Activated naive CD4-positive, alpha-beta T cell treated with anti-CD3 and anti-CD28 coated beads, Interleukin-2, amount 10 ng/mL, durations not matched to agents 7 days and 5 days (primary cell): ENCODE measurements at regions not wholly inside any gene's neighbourhood (a gene's known extent, or its start where the extent isn't known, plus 50 kb on each side); places are given as distances from the start of the nearest gene placed in this dataset.

Experiments
- CTCF ChIA-PET: fragments of 350-600 bp; sonication (Branson Sonifier 250); formaldehyde crosslinking; loops from one replicate; lab custom pipeline; 2021; ENCODE audit warnings: antibody characterized with exemption; lab: Charles Lee
- DNase-seq: peaks from one replicate; pipeline ENCODE4 v3.0.0-alpha.2; 2020
- H3K27ac Mint-ChIP-seq: one replicate; pipeline ENCODE4 v1.8.0; 2021; ENCODE audit warnings: mild to moderate bottlenecking, moderate library complexity, mixed read lengths
- H3K27me3 Mint-ChIP-seq: one replicate; pipeline ENCODE4 v1.8.0; 2021; ENCODE audit warnings: mild to moderate bottlenecking, mixed read lengths
- H3K36me3 Mint-ChIP-seq: one replicate; pipeline ENCODE4 v1.8.0; 2021; ENCODE audit warnings: mixed read lengths
- H3K4me1 Mint-ChIP-seq: one replicate; pipeline ENCODE4 v1.8.0; 2021; ENCODE audit warnings: mixed read lengths
- H3K4me3 Mint-ChIP-seq: one replicate; pipeline ENCODE4 v1.8.0; 2021; ENCODE audit warnings: mild to moderate bottlenecking, moderate library complexity, mixed read lengths
- H3K9me3 Mint-ChIP-seq: one replicate; pipeline ENCODE4 v1.8.0; 2021; ENCODE audit warnings: mixed read lengths

DNA sequence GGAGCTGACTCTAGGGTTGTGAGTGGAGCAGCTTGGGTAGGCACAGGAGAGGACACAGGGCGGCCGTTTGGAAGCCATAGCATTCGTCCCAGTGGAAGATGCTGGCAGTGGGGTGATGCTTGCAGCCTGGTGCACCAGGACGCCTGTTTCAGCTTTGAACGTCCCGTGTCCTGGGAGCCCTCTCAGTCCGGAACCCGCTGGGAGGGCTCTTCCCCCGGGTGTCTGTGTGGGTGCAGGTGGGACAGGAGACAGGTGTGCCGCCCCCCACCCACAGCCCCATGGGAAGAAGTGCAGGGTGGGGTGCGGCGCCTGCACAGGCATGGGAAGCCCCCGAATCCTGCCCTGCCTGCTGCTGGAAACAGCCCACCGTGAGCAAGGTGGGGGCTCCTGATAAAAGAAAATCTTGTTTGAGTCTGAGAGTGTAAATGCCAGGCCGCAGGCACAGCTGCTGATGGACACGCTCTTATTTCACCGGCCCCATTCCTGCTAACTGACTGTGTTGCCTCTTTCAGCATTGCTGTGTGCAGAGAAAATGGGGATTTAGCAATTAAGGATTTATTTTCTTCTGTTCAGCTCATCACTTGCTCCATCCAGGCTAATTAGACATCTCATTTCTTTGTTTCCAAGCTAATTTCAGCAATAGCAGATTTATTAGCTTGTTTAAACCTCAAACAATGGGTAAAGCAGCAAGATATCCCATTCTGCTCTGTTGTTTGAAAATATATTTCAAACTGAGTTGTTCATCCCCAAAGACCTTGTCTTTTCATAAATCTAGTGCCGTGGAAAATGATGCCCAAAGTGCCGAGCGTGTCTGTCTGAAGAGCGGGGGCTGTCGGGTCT lies 54.9 kb upstream of the DPYSL4 start:
- Mint-ChIP-seq H3K4me3 (no peak overlapping the region), H3K9me3 (no peaks in the 10 kb centered on the region), H3K27ac (no peak overlapping the region), H3K36me3 (no peaks in the 10 kb centered on the region), H3K27me3 (peaks cover 26% of the 10 kb centered on the region), H3K4me1 (peaks cover 2% of the 10 kb centered on the region)
- CTCF ChIA-PET, result interaction anchor here (0.9 kb wide), 1 partner anchor 11 kb away, joined by 3 read pairs; no protein-coding TSS in a partner anchor
- no peak for DNase-seq

DNA sequence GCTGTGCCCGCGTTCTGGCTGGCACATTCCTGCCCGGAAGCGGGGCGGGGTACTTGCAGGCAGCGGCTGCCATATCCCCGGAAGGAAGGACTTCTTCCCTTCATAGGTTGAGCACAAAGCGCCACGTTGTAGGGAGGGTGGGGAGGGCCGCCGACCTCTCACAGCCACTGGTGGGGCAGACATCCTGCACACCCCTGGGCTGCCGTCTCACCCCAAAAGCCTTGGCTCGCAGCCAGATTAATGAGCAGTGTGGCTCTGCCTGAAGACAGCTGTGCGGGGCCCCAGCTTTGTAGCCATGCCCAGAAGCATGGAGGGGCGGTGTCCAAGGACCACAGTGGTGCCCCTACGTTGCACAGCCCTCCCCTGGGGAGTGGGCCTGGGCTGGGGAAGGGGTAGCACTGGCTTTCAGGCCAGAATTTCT lies 54.3 kb upstream of the DPYSL4 start:
- CTCF ChIA-PET, result no interaction called here
- no peaks in the 10 kb centered on the region for H3K36me3 Mint-ChIP-seq

DNA sequence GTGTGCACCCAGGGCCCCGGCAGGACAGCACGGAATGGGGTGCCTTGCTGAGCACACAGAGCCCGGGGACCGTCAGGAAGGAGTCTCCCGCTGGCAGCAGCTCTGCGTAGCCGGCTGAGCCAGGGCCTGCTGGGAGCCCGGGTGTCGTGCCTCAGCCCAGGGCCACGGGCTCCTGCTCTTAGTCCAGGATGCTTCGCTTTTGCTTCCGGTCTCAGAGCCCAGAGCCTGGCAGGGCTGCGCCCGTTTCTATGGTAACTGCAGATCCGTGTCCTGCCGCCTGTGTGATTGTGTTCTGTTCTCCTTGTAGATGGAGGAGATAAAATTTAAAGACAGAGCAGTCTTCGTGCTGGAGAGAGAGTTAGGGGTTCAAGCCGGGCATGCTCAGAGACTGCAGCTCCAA lies 53.7 kb upstream of the DPYSL4 start:
- no peaks in the 10 kb centered on the region for H3K9me3 Mint-ChIP-seq
- H3K4me1 Mint-ChIP-seq, result peaks cover 2% of the 10 kb centered on the region
- H3K27ac Mint-ChIP-seq, result no peak overlapping the region
- no peaks in the 10 kb centered on the region for H3K36me3 Mint-ChIP-seq
- no peak overlapping the region for H3K4me3 Mint-ChIP-seq
- DNase-seq, result no peak
- CTCF ChIA-PET, result no interaction called here
- peaks cover 26% of the 10 kb centered on the region for H3K27me3 Mint-ChIP-seq

More for the DNA sequence above, 54.3 kb upstream of the DPYSL4 start:
- no peak overlapping the region for H3K27ac Mint-ChIP-seq
- DNase-seq, result no peak
- H3K4me1 Mint-ChIP-seq, result peaks cover 2% of the 10 kb centered on the region
- H3K9me3 Mint-ChIP-seq, result no peaks in the 10 kb centered on the region
- H3K27me3 Mint-ChIP-seq, result peaks cover 26% of the 10 kb centered on the region
- no peak overlapping the region for H3K4me3 Mint-ChIP-seq

- Mint-ChIP-seq H3K4me1 (peaks cover 2% of the 10 kb centered on the region), H3K27ac (no peak overlapping the region), H3K27me3 (peaks cover 26% of the 10 kb centered on the region), H3K9me3 (no peaks in the 10 kb centered on the region), H3K4me3 (no peak overlapping the region), H3K36me3 (no peaks in the 10 kb centered on the region)
- CTCF ChIA-PET, result no interaction called here
- no peak for DNase-seq
Measured at GRCh38 chr10:132133449-132134240, 53.1 kb upstream of the DPYSL4 start.

DNA sequence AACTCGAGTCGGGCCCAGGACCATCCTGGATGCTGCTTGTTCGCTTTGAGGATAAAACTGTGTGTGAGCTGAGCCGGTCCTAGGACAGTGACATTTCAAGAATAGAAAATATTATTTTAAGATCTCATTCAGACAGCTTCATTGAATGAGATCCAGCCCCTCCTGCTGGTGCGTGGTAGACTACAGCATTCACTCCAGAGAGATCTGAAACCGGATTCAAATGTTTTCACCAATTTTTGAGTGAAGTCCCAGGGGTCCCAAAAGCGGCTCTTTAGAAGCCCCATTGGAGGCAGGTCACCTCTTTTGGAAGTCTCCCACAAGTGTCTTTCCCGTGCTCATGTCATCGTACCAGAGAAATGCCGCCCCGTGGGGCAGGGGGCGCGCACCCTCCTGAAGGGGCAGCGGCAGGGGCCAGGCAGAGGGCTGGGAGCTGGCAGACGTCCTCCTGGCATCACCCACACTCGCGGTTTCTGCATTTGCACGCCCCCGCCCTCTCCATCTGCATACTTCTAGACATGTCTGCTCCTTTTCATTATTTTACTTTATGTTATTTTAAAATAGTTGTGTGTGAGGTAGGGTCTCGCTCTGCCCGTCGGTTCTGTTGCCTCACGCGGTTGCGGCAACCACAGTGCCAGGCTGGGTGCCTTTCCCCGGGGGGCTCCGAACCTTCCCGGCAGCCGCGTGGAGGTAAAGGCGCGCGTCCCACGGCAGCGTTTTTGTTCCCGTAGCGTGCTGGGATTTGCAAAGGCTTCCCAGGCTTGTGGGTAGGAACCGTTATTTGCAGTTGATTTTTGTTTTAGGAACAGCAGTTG lies 52.3 kb upstream of the DPYSL4 start:
- Mint-ChIP-seq H3K36me3 (no peaks in the 10 kb centered on the region), H3K9me3 (no peaks in the 10 kb centered on the region), H3K27ac (no peak overlapping the region), H3K4me1 (peaks cover 2% of the 10 kb centered on the region), H3K27me3 (peaks cover 22% of the 10 kb centered on the region), H3K4me3 (no peak overlapping the region)
- CTCF ChIA-PET, result no interaction called here
- DNase-seq, result no peak

DNA sequence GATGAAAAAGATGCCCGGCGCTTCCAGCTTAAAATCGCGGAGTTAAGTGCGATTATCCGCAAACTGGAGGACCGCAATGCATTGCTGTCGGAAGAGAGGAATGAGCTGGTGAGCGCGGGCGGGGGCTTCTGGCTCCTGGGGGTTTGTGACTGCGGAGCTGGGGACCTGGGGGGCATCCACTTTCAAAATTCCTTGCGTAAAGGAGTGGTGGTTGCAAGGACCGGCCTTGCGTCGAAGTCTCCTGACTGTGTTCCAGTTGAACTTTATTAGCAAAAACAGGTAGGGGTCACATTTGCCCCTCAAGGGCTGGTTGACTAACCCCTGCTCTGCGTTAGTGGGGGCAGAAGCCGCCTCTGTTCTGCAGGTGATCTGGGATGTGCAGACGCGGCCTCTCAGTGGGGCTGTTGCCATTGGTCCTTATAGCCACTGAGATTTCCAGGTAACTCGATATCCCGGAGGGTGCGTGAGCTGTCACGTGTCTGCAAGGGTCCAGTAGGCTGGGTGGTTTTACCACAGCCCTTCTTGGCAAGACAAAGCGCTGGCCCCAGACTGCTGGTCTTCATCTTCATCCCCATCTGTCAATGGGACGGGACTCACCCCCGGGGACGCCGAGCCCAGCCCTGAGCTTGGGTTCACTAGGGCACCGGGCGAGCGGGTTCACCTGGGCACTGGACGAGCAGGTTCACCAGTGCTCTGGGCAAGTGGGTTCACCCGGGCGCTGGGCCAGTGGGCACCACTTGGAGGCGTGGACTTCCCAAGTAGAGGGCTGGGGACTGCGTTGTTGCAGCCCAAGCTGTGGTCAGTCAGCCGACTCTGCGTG lies 51.5 kb upstream of the DPYSL4 start:
- Mint-ChIP-seq H3K9me3 (no peaks in the 10 kb centered on the region), H3K27ac (no peak overlapping the region), H3K36me3 (no peaks in the 10 kb centered on the region), H3K4me3 (no peak overlapping the region), H3K27me3 (peaks cover 14% of the 10 kb centered on the region), H3K4me1 (peaks cover 2% of the 10 kb centered on the region)
- CTCF ChIA-PET, result no interaction called here
- no peak for DNase-seq

- no peak overlapping the region for H3K27ac Mint-ChIP-seq
- H3K4me1 Mint-ChIP-seq, result peaks cover 2% of the 10 kb centered on the region
- no peaks in the 10 kb centered on the region for H3K36me3 Mint-ChIP-seq
- no peak overlapping the region for H3K4me3 Mint-ChIP-seq
- no peaks in the 10 kb centered on the region for H3K9me3 Mint-ChIP-seq
- no peak for DNase-seq
- CTCF ChIA-PET, result no interaction called here
- peaks cover 13% of the 10 kb centered on the region for H3K27me3 Mint-ChIP-seq
Measured at GRCh38 chr10:132136097-132136521, 50.6 kb upstream of the DPYSL4 start.

GRCh38 chr10:132136689-132137088 lies 50.1 kb upstream of the DPYSL4 start:
- H3K4me1 Mint-ChIP-seq, result peaks cover 2% of the 10 kb centered on the region
- H3K4me3 Mint-ChIP-seq, result no peak overlapping the region
- CTCF ChIA-PET, result no interaction called here
- DNase-seq, result no peak
- no peaks in the 10 kb centered on the region for H3K36me3 Mint-ChIP-seq
- no peaks in the 10 kb centered on the region for H3K9me3 Mint-ChIP-seq
- H3K27me3 Mint-ChIP-seq, result peaks cover 13% of the 10 kb centered on the region
- no peak overlapping the region for H3K27ac Mint-ChIP-seq
